HL-60 (cell line): ENCODE measurements at regions not wholly inside any gene's neighbourhood (a gene's known extent, or its start where the extent isn't known, plus 50 kb on each side); places are given as distances from the start of the nearest gene placed in this dataset.

Source experiments
- DNase-seq, 2 experiments: peaks; one replicate each; pipeline ENCODE4 v3.0.0-alpha.2; 2010 to 2020; ENCODE audit warnings: low read depth in 1 of 2, low spot score in 1 of 2
- H3K27ac ChIP-seq: fragments of 250-450 bp; sonication (Bioruptor Pico); replicated peaks from 2 replicates; pipeline ENCODE4 v1.5.1; 2020; ENCODE audit warnings: mild to moderate bottlenecking, moderate library complexity
- H3K27me3 ChIP-seq: fragments of 250-450 bp; sonication (Bioruptor Pico); 2 replicates; pipeline ENCODE4 v1.5.1; 2021; ENCODE audit warnings: mild to moderate bottlenecking, moderate library complexity; ENCODE audit not compliant: insufficient read depth, poor library complexity, severe bottlenecking
- H3K4me3 ChIP-seq: replicated peaks from 2 replicates; pipeline ENCODE4 v1.5.1; 2011; ENCODE audit warnings: mild to moderate bottlenecking, control low read depth, low read length; ENCODE audit not compliant: insufficient read depth
- CTCF ChIP-seq: IDR thresholded peaks from one replicate; pipeline ENCODE4 v1.5.1; 2011; ENCODE audit warnings: low read length, control low read depth, inconsistent platforms; ENCODE audit not compliant: insufficient read depth
- GABPA ChIP-seq: IDR thresholded peaks from 2 replicates; pipeline ENCODE4 v1.6.1; 2012; ENCODE audit warnings: low read depth
- POLR2AphosphoS5 ChIP-seq: IDR thresholded peaks from 2 replicates; pipeline ENCODE4 v1.6.1; 2012; ENCODE audit warnings: low read depth
- SPI1 ChIP-seq: IDR thresholded peaks from 2 replicates; pipeline ENCODE4 v1.6.1; 2012; ENCODE audit warnings: low read depth, mild to moderate bottlenecking, borderline replicate concordance
- TF ChIP-seq, protein P1 (sequence below): IDR thresholded peaks from 2 replicates; pipeline ENCODE4 v1.6.1; 2012; ENCODE audit warnings: low read depth; ENCODE audit not compliant: insufficient replicate concordance

- no peak for TF ChIP-seq POLR2AphosphoS5
- TF ChIP-seq SPI1 = no peak
- TF ChIP-seq GABPA = no peak
- no peak for TF ChIP-seq CTCF
- TF ChIP-seq, protein P1, sequence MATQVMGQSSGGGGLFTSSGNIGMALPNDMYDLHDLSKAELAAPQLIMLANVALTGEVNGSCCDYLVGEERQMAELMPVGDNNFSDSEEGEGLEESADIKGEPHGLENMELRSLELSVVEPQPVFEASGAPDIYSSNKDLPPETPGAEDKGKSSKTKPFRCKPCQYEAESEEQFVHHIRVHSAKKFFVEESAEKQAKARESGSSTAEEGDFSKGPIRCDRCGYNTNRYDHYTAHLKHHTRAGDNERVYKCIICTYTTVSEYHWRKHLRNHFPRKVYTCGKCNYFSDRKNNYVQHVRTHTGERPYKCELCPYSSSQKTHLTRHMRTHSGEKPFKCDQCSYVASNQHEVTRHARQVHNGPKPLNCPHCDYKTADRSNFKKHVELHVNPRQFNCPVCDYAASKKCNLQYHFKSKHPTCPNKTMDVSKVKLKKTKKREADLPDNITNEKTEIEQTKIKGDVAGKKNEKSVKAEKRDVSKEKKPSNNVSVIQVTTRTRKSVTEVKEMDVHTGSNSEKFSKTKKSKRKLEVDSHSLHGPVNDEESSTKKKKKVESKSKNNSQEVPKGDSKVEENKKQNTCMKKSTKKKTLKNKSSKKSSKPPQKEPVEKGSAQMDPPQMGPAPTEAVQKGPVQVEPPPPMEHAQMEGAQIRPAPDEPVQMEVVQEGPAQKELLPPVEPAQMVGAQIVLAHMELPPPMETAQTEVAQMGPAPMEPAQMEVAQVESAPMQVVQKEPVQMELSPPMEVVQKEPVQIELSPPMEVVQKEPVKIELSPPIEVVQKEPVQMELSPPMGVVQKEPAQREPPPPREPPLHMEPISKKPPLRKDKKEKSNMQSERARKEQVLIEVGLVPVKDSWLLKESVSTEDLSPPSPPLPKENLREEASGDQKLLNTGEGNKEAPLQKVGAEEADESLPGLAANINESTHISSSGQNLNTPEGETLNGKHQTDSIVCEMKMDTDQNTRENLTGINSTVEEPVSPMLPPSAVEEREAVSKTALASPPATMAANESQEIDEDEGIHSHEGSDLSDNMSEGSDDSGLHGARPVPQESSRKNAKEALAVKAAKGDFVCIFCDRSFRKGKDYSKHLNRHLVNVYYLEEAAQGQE = no peak
- H3K4me3 ChIP-seq = no peak overlapping the region
- DNase-seq = no peak
- no peaks in the 10 kb centered on the region for H3K27me3 ChIP-seq
- no peak overlapping the region for H3K27ac ChIP-seq
Measured at GRCh38 chr1:222004034-222004433, 262.1 kb upstream of the DUSP10 start.

- Histone ChIP-seq H3K27ac (no peak overlapping the region), H3K27me3 (no peaks in the 10 kb centered on the region), H3K4me3 (no peak overlapping the region)
- no peak for DNase-seq
- TF ChIP-seq POLR2AphosphoS5 (no peak), GABPA (no peak), SPI1 (no peak), CTCF (no peak)
- TF ChIP-seq, protein P1 = no peak
Measured at GRCh38 chr1:222002503-222002902, 260.6 kb upstream of the DUSP10 start.

GRCh38 chr1:222000131-222000530, 258.2 kb upstream of the DUSP10 start:
- H3K27me3 ChIP-seq = no peaks in the 10 kb centered on the region
- H3K27ac ChIP-seq = no peak overlapping the region
- DNase-seq = no peak
- no peak for TF ChIP-seq CTCF
- no peak for TF ChIP-seq SPI1
- TF ChIP-seq, protein P1 = no peak
- no peak for TF ChIP-seq POLR2AphosphoS5
- TF ChIP-seq GABPA = no peak
- no peak overlapping the region for H3K4me3 ChIP-seq
